DMS 273 treated with DMSO at 0.1 percent for 48 hours (cell line): ENCODE measurements at regions not wholly inside any gene's neighbourhood (a gene's known extent, or its start where the extent isn't known, plus 50 kb on each side); places are given as distances from the start of the nearest gene placed in this dataset.
A peak's percentile ranks its signal among the peaks of the same experiment; 100 is the strongest.
"Not testable (repeated sequence)": the region's sequence is repeated elsewhere in the genome, so short reads cannot be mapped to it uniquely, and the experiment has no call there.

Experiments used
- DNase-seq: peaks from one replicate; lab custom pipeline; 2025; lab: John Stamatoyannopoulos, UW

DNA sequence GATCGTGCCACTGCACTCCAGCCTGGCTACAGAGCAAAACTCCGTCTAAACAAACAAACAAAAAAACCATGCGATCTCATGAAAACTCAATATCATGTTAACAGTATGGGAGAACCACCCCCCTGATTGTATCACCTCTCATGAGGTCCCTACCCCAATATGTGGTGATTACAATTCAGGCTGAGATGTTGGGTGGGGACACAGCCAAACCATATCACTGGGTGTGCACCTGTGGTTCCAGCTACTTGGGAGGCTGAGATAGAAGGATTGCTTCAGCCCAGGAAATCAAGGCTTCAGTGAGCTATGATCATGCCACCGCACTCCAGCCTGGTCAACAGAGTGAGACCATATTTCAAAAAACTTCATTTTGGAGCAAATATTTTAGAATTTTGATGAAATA is 1094.7 kb upstream of the CDH8 start:
- DNase-seq, result no peak

DNA sequence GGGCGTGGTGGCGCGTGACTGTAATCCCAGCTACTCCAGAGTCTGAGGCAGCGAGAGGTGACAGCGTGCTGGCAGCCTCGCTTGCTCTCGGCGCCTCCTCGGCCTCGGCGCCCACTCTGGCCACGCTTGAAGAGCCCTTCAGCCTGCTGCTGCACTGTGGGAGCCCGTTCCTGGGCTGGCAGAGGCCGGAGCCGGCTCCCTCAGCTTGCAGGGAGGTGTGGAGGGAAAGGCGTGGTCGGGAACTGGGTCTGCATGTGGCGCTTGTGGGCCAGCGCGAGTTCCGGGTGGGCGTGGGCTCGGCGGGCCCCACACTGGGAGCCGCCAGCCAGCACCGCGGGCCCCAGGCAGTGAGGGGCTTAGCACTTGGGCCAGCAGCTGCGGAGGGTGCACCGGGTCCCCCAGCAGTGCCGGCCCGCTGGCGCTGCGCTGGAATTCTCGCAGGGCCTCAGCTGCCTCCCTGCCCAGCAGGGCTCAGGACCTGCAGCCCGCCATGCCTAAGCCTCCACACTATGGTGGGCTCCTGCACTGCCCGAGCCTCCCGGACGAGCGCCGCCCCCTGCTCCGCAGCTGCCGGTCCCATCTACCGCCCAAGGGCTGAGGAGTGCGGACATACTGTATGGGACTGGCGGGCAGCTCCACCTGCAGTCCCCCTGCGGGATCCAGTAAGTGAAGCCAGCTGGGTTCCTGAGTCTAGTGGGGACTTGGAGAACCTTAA is 1093.3 kb upstream of the CDH8 start:
- DNase-seq, result no peak

DNA sequence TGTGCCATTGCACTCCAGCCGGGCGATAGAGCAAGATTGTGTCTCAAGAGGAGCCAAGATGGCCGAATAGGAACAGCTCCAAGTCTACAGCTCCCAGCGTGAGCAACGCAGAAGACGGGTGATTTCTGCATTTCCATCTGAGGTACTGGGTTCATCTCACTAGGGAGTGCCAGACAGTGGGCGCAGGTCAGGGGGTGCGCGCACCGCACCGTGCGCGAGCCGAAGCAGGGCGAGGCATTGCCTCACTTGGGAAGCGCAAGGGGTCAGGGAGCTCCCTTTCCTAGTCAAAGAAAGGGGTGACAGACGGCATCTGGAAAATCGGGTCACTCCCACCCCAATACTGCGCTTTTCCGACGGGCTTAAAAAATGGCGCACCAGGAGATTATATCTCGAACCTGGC is 1083.7 kb upstream of the CDH8 start:
- not testable (repeated sequence) for DNase-seq

DNA sequence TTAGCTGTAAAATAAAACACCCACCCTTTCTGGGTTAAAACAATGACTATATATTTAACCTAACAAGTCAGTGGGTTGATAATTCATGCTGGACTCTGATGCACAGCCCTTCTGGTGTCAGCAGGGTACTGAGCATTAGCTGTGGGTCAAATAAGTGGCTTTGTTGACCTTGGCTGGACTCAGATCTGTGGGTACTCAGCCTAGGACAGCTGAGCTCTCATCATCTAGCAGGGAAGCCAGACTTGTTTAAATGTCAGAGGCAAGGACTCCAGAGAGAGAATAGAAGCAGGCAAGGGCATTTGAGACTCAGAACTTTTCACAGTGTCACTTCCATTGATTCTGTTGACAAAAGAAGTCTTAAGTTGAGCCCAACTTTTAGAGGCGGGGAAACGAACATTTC is 1063.8 kb upstream of the CDH8 start:
- no peak for DNase-seq

DNA sequence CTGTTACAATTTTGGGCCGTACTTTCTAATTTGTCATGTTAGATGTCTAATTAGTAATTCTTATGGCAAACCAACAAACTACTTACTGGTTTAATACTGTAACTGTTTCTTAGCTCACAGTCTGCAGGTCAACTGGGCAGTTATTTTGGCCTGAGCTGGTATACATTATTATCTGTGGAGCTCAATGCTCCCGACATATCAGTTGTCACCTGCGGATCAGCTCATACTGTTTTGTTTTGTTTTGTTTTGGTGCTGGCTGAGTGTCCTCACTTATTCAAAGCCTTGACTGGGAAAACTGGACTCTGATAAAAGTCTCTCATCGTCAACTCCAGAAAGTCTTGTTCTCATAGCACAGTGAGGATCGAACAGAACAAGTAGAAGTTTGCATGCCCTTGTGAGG is 1060.6 kb upstream of the CDH8 start:
- no peak for DNase-seq

DNA sequence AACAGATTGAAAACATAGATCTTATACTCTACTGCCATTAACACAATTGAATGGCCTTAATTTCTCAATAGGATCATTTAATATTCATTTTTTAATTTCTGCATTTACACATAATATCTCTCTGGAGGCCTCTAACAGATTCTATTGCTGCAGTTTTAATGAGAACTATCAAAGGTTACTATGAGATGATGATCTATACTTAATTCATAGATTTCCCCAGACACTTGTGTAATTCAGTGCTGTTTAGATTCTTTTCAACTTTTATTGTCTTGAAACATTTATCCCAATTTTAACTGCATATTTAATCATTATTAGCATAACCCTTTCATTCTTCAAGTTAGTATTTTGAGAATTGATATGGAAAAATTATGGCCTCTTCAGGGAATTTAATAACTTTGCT is 1056.5 kb upstream of the CDH8 start:
- no peak for DNase-seq

DNA sequence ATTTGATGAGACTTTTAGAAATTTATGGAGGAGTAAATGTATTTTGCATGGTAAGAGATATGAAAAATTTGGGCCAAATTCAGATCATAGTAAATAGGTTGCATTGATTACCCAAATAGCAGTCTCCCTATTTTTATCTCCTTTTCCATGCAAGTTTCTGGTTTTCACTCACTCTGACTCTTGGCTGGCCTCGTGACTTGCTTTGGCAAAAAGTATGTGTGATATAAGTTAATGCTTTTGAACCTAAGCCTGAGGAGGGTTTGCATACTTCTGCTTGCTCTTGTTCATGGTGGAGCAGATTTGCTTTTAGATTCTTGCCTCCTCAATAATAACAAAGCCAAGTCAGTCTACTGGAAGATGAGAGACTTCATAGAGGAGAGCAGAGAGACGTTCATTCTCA is 1045.9 kb upstream of the CDH8 start:
- DNase-seq, result no peak

DNA sequence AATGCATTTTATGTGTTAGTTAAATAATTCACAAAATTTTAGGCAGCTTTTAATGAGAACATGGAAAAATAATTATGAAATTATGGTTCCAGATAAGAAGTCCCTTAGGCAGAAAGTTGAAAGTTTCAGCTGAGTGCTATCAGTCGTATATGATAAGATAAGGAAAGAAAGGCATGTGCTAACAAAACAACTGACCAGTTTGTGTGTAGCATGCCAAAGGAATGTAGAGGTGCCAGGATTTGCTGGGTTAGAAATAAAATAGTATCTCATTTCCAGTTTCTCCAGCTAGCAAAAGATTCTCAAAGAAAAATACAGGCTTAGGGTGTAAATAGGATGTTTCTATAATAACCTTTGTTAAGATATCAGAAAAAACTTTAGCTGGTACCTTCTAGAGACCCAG is 1044.5 kb upstream of the CDH8 start:
- DNase-seq, result no peak

DNA sequence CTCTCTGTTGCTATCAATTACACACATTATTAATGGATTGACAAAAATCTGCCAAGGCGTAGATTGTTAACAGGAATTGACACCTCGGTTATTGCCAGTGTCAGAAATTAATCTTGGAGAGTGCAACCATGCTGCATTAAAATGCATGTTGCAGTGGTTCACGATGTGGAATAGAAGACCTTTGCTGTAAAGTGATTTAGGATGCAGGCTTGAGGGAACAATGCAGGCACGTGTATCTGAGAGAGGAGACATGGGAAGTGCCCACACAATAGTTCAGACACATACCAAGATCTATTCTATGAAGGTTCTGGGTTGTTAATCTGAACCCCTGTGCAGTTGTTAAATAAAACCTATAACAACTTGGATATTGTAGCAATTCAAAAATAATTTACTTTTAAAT is 1032.8 kb upstream of the CDH8 start:
- DNase-seq, result no peak

DNA sequence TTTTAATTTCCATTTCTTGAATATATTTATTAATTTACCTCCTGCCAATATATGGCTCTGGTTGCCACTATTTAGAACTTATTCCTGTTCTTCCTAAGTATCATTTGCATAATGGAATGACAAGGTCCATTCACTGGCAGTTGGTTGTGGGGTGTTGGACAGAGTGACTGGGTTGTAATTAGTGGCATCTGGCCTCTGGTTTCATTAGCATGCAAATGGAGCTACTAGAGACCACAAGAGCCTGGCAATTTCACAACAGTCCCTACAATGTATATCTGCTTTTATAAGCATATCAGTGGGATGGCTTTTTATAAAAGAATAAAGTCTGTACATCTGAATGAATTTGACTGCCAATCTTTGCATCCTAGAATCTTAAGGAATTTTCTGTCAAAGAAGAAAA is 1030.9 kb upstream of the CDH8 start:
- peak; percentile 72 for DNase-seq

DNA sequence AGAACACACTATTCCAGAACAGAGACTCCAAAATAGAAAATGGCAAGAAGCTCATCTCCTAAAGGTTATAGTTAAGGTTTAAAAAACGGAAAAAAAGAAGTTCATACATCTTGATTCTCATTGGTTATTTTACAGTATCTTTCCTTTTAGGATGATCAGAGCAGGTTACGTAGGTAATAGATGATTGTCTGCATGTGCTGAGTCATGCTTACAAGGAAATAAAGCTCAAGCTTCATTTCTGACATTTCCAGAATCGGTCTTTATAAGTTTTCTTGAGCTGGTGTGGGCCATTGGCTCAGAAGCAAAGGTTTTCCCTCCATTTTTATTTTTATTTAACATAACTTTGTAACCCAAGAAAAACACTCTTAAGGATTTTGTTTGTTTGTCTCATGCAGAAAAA is 1030.3 kb upstream of the CDH8 start:
- no peak for DNase-seq

DNA sequence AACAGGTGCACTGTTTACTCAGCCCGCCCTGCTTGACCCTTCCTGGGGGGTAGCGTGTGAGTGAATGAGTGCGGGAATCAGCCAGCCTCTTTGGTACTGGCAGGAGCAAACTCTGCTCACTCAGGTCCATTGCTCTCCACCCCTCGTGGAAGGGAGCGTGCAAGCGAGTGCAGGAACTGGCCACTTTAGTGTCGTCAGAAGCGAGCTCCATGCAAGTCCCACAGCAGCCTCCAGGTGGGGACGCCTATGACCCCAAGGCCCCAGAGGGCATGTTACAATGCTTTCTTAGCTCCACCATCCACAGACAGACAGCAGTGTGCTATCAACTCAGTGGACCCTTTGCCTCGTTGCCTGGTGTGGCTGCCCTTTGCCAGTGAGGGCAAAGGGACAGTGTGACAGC is 1025.1 kb upstream of the CDH8 start:
- DNase-seq, result no peak

DNA sequence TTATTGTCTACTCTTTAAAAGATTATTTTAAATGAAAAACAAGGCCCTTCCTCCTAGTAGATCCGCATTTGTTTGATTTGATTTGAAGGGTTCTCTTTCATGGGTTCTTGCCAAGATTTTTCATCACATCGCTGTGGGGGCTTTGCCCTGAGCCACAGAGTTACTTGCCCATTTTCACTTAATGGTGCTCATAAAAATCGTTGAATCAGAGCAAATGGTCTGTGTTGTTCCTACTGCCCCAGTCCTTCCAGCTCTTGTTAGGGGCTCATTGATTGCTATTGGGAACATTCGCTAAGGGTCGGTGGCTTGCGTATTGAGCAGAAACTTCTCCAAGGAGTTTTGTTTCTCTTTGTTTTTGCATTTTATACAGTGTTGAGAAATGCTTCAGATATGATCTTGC is 1023.4 kb upstream of the CDH8 start:
- DNase-seq, result no peak

DNA sequence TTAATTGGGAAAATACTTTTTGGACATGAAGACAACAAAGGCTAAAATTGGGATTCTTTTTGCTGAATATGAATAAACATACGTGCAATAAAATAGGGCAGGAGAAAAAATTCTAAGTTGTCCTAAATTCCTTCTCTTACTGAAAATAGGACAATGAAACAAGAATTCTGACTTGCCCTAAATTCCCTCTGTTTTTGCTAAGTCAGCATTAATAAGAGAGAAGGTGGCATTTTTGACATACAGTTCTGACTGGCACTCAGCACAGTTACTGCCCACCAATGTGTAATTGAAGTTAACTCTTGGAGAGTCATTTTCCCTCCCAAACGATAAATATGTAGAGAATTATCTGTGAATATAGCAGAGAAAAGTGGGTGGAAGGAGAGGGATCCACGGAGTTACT is 1021.1 kb upstream of the CDH8 start:
- DNase-seq, result no peak

DNA sequence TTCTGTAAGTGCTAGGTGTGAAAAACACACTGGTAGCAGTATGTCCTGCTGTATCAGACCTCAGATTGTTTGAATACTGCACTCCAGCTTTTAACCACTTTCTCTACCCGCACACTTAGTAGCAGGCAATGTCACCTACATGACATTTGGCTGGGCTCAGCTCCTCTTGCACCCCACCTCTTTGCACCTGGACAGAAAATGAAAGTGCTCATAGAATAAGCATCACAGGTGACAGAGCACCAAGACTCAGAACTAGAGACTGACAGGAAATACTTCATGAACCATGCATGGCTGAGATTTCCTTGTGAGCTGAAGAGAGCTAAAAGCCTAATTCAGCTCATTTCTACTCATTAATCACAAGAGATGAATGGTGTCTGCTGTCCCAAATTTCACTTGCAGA is 1014.2 kb upstream of the CDH8 start:
- DNase-seq, result no peak

DNA sequence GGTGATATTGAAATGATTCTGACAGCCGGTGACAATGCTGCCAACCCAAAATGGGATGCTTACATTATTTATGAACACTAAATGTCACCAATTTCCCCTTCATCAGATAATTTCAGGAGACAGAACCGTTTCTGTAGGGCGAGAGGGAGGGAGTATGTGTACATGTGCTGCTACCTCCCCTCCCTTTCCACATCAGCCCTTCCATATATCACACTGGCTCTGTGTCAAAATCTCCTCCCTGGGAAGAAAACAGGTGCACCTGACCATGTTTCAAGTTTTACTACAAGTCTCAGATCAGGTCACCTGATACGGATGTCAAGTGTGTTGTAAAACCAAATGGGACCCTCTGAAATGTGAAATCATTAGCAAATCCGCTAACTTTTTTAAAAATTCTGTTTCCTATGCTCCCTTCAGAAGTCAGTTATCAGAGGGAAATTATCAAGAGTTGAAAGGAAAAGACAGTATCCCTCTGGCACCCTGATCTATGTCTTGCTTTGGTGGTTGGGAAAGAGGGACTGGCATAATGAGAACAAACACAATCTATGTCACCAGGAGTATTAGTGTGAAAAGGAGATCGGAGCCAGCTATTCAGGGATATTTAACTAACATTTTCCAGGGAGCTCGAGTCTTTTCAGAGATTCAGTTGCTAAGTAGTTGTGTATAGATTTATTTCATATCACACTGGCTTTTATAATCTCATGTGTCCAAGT is 1002.3 kb upstream of the CDH8 start:
- no peak for DNase-seq

DNA sequence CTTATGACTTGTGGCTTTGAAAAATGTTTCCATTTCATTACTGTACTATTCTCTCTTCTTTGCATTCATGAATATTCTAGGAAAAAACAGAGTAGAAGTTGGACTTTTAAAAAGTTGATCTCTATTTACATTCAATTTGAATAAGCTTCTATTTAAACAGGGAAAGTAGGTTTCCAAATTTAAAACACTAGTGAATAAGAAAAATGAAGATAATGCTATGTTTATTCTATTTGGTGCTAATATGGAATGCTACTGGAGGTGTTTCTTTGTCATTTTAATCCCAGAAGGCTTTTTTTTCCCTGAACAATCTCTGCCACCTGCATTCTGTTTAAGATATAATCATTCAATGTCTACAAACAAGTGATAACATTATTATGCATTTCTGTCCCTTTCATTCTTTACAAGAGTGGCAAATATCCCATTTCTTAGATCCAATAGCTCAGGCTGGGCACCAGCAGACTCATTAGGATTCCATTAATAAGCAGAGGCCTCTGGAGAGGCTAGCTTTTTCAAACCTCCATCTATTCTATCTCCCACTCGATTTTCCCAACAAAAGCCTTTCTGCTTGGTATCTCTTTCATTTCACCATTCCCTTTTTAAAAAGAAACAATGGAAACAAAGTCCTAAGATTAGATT is 1001.6 kb upstream of the CDH8 start:
- no peak for DNase-seq

DNA sequence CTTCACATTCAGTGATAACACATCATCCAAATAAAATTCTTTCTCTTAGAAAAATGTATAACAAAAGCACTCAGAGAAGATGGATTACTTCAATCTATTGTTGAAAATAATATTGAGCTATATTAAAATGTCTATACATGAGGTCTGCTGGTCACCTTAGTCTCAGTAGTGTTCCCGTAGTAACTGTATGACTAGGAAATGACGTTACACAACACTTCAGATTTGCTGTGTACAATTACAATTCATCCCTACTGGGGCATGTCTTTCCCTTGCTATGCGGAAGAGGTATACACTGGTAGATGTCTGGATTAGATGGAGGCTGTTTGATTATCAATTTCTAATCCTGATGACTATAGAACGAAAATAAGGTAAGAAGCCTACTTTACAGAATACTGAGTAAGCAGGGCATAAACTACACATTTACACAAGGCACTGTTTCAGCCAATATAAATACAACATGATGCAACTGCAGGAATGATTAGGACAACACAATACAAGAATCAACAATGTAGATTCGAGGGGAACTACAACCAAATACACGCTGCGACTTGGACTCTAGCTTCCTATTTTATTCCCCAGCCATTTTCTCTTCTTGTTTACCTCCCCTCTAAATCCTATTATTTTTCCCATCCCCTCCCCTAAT is 982.5 kb upstream of the CDH8 start:
- no peak for DNase-seq

DNA sequence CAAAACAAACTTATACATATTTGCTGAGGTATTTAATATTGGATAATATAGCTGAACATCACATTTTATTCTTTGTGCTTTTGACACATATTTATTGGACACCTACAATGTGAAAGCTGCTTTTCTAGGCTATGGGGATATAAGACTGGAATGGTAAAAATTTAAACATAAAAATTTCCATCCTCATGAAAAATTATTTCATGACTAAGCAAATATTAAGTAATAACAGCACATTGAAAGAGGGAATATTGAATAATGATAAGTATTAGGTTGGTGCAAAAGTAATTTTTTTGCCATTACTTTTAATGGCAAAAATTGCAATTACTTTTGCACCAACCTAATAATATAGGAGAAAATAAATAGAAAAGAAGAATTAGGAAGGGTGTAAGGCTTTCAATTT is 972.5 kb upstream of the CDH8 start:
- DNase-seq, result no peak

DNA sequence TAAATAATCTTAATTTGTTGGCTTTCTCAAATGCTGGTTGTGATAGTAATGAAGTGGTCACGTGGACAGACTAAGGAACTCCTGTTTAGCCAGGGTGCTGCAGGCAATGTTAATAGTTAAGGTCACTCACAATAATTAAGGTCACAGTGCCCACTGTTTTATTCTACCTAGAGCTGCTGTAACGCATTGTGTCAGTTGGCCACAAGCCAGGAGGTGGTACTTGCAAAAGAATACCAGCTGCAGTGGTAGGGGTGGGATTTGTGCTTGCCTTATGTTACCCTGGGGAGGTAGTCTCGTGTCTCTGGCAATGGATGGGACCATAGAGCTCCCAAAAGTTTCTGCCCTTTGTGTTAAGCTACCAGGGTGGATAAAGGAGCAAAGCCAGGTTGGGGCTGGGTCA is 969.1 kb upstream of the CDH8 start:
- no peak for DNase-seq

DNA sequence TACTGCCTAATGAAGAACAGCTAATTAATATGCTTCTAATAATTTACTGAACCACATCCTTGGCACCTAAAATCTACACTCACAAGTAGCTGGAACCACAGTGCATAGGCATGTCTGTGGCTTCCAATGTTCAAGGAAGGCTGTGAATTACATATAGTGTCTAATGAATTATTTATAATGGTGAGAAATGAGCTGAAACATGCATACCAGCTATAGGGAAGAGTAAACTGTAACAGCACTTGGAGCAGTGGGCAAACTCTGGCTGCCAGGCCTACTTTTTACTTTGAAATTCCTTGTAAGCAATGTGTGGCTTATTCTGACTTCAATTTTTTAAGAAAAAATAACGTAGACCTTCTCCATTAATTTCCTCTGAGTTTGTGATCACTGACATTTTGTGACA is 953.2 kb upstream of the CDH8 start:
- no peak for DNase-seq

DNA sequence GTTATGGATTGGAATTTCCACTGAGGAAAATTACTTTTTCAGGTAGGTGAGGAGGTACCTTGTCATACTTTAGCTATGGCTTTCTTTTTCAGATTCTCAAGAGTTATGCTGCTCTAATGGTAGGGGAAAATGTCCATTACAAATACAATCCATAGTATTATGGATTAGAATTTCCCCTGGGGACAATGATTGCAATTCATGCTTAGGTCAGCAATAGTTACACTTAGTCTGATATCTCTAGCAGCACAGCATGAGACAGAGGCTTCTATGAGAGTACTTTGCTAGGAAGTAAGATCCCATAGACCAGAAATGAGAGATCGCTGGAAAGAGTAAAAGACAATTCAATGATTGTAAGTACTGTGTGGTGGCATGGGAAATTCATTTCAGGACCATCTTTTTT is 949.5 kb upstream of the CDH8 start:
- no peak for DNase-seq

DNA sequence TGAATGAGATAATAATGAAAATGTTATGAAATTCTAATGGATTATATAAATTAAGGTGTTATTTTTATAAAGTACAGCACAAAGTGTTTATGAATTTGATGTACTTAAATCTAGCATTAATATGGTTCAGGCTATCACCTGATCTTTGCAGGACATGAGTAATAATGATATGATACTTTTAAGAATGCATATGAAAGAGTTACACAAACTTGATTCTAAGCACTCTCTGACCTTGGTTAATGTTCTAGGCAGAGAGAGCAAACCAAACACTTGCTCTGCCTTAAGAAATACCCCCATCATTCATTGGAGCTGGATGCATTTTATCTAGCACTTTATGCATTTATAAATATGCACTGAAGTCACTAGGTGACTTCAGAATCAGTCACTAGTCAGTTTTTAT is 942.2 kb upstream of the CDH8 start:
- no peak for DNase-seq
